Spinal cord (tissue), 9 donors: ENCODE measurements at regions not wholly inside any gene's neighbourhood (a gene's known extent, or its start where the extent isn't known, plus 50 kb on each side); places are given as distances from the start of the nearest gene placed in this dataset.

Source experiments
- DNase-seq, 6 donors: peaks; one replicate each; pipeline versions ENCODE4 v3.0.0 to v3.0.0-alpha.2; 2013 to 2015; ENCODE audit warnings: low spot score in 6 of 6, low read depth in 4 of 6
- H3K27ac ChIP-seq: one replicate; pipeline ENCODE4 v1.5.1; 2013; ENCODE audit warnings: low read depth, low read length, control low read depth
- H3K27me3 ChIP-seq: one replicate; pipeline ENCODE4 v1.6.1; 2013; ENCODE audit warnings: low read length; ENCODE audit not compliant: control insufficient read depth, insufficient read depth
- H3K36me3 ChIP-seq: one replicate; pipeline ENCODE4 v1.6.1; 2013; ENCODE audit warnings: low read length; ENCODE audit not compliant: control insufficient read depth, insufficient read depth
- H3K4me1 ChIP-seq: one replicate; pipeline ENCODE4 v1.6.1; 2013; ENCODE audit warnings: low read length; ENCODE audit not compliant: control insufficient read depth, insufficient read depth
- H3K4me3 ChIP-seq: one replicate; pipeline ENCODE4 v1.5.1; 2013; ENCODE audit warnings: low read depth, low read length, control low read depth
- H3K9me3 ChIP-seq: one replicate; pipeline ENCODE4 v1.6.1; 2013; ENCODE audit warnings: low read length; ENCODE audit not compliant: control insufficient read depth, insufficient read depth
- WGBS: methylation state at CpG from one replicate; pipeline ENCODE4 v1.1.5; 2013; ENCODE audit warnings: missing lambda C conversion rate; ENCODE audit not compliant: insufficient coverage; 5-methylcytosine and 5-hydroxymethylcytosine counted together
- donor health status: healthy.

DNA sequence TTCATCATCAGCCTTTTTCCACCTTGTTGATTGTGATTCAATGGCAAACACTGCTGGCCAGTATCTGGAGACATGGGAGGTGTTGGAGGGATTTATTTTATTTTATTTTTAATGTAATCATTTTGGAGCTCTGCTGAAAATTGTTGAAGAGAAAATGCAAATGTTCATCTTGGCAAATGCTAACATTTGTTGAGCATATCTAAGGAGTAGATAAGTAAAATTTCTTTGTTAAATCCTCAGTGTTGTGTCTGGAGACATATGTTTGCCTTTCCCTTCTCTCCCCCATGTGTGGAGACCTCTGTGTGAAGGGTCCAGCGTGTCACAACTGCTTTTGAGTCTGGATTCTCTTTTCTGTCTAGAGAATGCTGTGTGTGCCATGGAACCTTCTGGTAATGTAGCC is 300.3 kb downstream of the FZD1 start:
- DNase-seq: no peak
- no peak overlapping the region for H3K27ac ChIP-seq
- no peaks in the 10 kb centered on the region for H3K9me3 ChIP-seq
- no peaks in the 10 kb centered on the region for H3K36me3 ChIP-seq
- WGBS: no CpG with 5 or more reads among the region's 1 CpG
- no peaks in the 10 kb centered on the region for H3K27me3 ChIP-seq
- peaks cover 17% of the 10 kb centered on the region for H3K4me1 ChIP-seq
- H3K4me3 ChIP-seq: no peak overlapping the region

GRCh38 chr7:91565499-91566401 is 301.5 kb downstream of the FZD1 start:
- peak in 2 of 6 donors; percentile 56 to 72 for DNase-seq
- Histone ChIP-seq H3K4me1 (peaks cover 17% of the 10 kb centered on the region), H3K27me3 (no peaks in the 10 kb centered on the region), H3K9me3 (no peaks in the 10 kb centered on the region), H3K4me3 (no peak overlapping the region), H3K27ac (peak overlapping the region; percentile 50), H3K36me3 (no peaks in the 10 kb centered on the region)
- WGBS: 41% methylated on average over 10 of the region's 13 CpGs

- no peaks in the 10 kb centered on the region for H3K9me3 ChIP-seq
- H3K36me3 ChIP-seq: no peaks in the 10 kb centered on the region
- WGBS: no CpG with 5 or more reads among the region's 3 CpGs
- peak overlapping the region; percentile 50 for H3K27ac ChIP-seq
- DNase-seq: peak in 2 of 6 donors; percentile 28 to 39
- H3K4me3 ChIP-seq: no peak overlapping the region
- peaks cover 17% of the 10 kb centered on the region for H3K4me1 ChIP-seq
- no peaks in the 10 kb centered on the region for H3K27me3 ChIP-seq
Measured at GRCh38 chr7:91566402-91566732, 302.1 kb downstream of the FZD1 start.

DNA sequence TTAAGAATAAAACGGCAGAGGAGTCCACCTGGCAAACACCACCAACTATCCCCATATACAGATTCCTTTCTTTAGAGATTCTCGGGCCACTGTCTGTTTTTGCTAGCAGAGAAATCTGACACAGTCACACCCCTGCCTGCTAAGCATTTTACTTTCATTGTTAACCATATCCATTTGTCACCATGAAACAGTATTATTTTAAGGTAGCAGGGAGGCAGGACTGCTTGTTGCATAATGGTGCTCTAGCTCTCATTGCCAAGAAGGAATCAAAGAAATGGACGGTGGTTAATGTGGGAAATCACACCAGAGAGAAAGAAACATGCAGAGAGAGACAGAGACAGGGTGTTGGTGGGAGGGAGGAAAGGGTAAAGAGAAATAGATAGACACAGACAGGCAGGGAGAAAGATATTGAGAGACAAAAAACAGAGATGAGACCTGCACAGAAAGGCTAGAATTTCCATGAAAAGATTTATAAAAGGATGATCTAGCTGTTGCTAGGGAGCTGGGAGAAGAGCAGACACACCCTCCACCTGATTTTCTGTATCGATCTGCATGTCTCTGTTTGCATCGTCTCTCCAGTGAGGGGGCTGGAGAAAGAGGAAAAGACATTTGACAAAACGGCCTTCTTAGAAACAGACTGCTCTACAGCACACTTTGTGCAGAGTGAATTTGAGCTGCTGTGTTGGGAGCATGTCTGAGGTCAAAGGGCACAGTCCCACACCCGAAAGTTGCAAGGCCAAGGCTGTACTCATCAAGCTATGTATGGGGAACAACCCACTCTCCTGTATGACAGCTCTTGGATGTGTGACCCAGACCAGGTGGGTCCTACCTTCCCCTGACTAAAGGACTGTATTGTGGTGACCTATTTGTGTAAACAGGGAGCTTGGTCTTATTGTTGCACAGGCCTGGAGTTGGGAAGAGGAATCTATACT is 303.1 kb downstream of the FZD1 start:
- Histone ChIP-seq H3K9me3 (no peaks in the 10 kb centered on the region), H3K27me3 (no peaks in the 10 kb centered on the region), H3K4me3 (no peak overlapping the region), H3K4me1 (peaks cover 17% of the 10 kb centered on the region), H3K27ac (no peak overlapping the region), H3K36me3 (no peaks in the 10 kb centered on the region)
- peak in 2 of 6 donors; percentile 36 to 54 for DNase-seq
- 31% methylated on average over 5 of the region's 7 CpGs for WGBS

- Histone ChIP-seq H3K27me3 (no peaks in the 10 kb centered on the region), H3K36me3 (no peaks in the 10 kb centered on the region), H3K9me3 (no peaks in the 10 kb centered on the region), H3K27ac (no peak overlapping the region), H3K4me1 (peaks cover 17% of the 10 kb centered on the region), H3K4me3 (no peak overlapping the region)
- WGBS: 100% methylated on average over 1 of the region's 1 CpG
- DNase-seq: no peak
Measured at GRCh38 chr7:91568138-91568537, 303.9 kb downstream of the FZD1 start.

DNA sequence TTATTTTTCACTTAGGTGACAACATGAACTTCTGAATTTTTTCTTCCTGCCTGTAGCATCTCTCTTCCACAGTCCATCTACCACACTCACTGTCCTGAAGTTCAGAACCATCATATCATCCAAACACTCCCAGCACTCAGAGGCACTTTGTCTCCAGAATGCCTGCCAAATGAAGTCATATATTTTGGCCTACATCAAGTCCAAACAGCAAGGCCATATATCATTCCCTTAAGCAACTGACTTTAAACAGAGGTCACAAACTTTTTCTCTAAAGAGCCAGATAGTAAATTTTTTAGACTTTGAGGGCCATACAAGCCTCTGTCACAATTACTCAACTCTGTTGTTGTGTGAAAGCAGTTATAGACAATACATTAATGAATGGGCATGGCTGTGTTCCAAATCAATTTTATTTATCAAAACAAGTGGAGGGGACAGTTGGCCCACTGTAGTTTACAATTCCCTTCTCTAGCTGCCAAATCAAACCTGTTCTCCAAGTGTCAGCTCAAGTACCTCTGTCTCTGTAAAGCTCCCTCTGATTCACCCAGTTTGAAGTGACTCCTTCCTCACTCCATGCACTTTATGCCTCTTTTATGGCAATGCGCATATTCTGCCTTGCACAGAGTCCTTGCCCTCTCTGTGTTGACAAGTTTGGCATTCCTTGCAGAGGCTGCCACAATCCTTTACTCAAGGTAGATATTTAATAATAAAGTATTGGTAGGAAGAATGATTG is 305.7 kb downstream of the FZD1 start:
- H3K27me3 ChIP-seq: no peaks in the 10 kb centered on the region
- no CpG with 5 or more reads among the region's 1 CpG for WGBS

DNA sequence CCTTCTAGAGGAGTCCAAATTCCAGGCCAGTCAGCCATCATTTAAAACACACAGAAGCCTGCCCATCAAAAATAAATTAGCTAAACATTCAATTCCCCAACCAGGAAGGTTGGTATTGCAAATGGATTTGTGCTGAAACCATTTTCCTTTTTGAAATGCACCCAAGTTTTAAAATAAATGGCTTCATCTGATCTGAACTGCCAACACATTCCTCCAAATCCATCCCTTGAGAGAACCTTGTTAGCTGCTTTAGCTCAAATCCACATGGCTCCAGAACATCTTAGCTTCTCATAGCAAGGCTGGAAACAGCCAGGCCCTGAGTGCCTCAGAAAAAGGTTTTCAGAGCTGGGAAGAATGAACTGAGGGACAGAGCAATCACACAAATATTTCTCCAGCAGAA is 306.3 kb downstream of the FZD1 start:
- Histone ChIP-seq H3K27ac (peak overlapping the region; percentile 2), H3K27me3 (no peaks in the 10 kb centered on the region), H3K36me3 (no peaks in the 10 kb centered on the region), H3K4me1 (peaks cover 15% of the 10 kb centered on the region), H3K9me3 (no peaks in the 10 kb centered on the region), H3K4me3 (no peak overlapping the region)
- DNase-seq: peak in 2 of 6 donors; percentile 23 to 77

More for the DNA sequence above, 305.7 kb downstream of the FZD1 start:
- H3K9me3 ChIP-seq: no peaks in the 10 kb centered on the region
- no peak overlapping the region for H3K27ac ChIP-seq
- peak in 2 of 6 donors; percentile 41 to 58 for DNase-seq
- no peak overlapping the region for H3K4me3 ChIP-seq
- H3K4me1 ChIP-seq: peaks cover 17% of the 10 kb centered on the region
- H3K36me3 ChIP-seq: no peaks in the 10 kb centered on the region

DNA sequence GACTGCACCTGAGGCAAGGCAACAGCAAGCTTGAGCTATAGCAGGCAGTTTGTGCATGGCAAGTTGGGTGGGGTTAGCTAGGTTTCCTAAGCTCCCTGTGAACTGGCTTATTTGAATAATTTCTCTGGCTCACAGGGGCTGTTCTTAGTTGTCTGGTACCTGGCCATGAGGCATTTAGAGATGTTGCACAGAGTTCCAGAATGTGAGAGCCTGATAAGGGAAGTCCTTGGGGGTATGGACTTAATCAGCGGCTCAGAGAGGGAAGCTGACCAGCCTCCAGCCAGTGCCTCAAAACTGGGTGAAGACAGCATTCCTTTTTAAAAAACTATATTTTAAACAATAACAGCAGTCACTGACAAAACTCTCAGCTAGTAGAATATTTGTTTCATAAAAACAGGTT is 307.4 kb downstream of the FZD1 start:
- Histone ChIP-seq H3K27me3 (no peaks in the 10 kb centered on the region), H3K9me3 (no peaks in the 10 kb centered on the region), H3K36me3 (no peaks in the 10 kb centered on the region), H3K4me1 (peaks cover 5% of the 10 kb centered on the region), H3K27ac (no peak overlapping the region), H3K4me3 (no peak overlapping the region)
- 100% methylated on average over 1 of the region's 1 CpG for WGBS
- no peak for DNase-seq

DNA sequence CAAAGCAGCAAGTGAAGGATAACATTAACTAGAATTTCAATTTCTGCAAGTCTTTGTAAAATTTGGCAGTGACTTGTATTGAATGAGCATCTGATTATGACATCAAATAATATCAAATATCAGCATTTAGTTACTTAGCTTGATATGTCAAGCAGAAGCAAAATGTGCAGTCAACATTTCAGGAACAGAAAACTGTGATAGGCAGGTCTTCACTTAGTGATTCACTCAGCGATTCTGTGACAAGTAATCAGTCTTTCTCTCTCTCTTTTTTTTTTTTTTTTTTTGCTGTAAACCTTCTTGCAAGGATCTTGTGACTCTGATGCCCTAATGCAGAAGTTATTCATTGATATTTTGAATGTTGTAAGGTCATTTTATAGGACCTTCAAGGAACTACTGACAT is 307.1 kb downstream of the MTERF1 start:
- no peaks in the 10 kb centered on the region for H3K36me3 ChIP-seq
- no peak overlapping the region for H3K4me3 ChIP-seq
- no peak for DNase-seq
- H3K27ac ChIP-seq: no peak overlapping the region
- H3K4me1 ChIP-seq: no peaks in the 10 kb centered on the region
- no peaks in the 10 kb centered on the region for H3K27me3 ChIP-seq
- H3K9me3 ChIP-seq: no peaks in the 10 kb centered on the region
- no CpG with 5 or more reads among the region's 1 CpG for WGBS
